MG63 (cell line): ENCODE measurements at regions not wholly inside any gene's neighbourhood (a gene's known extent, or its start where the extent isn't known, plus 50 kb on each side); places are given as distances from the start of the nearest gene placed in this dataset.

ENCODE experiments used
- DNase-seq: peaks from one replicate; pipeline ENCODE4 v3.0.0-alpha.2; 2020
- H3K27me3 ChIP-seq: fragments of 250-450 bp; sonication (Bioruptor Pico); 2 replicates; pipeline ENCODE4 v1.5.1; 2020; ENCODE audit warnings: mild to moderate bottlenecking, moderate library complexity
- H3K36me3 ChIP-seq: fragments of 250-450 bp; sonication (Bioruptor Pico); 2 replicates; pipeline ENCODE4 v1.5.1; 2020; ENCODE audit warnings: mild to moderate bottlenecking, moderate library complexity
- H3K4me3 ChIP-seq: fragments of 250-450 bp; sonication (Bioruptor Pico); 2 replicates; pipeline ENCODE4 v1.5.1; 2020; ENCODE audit warnings: mild to moderate bottlenecking, moderate library complexity
- H3K9me3 ChIP-seq: fragments of 250-450 bp; sonication (Bioruptor Pico); 2 replicates; pipeline ENCODE4 v1.5.1; 2020; ENCODE audit warnings: mild to moderate bottlenecking, moderate library complexity

DNA sequence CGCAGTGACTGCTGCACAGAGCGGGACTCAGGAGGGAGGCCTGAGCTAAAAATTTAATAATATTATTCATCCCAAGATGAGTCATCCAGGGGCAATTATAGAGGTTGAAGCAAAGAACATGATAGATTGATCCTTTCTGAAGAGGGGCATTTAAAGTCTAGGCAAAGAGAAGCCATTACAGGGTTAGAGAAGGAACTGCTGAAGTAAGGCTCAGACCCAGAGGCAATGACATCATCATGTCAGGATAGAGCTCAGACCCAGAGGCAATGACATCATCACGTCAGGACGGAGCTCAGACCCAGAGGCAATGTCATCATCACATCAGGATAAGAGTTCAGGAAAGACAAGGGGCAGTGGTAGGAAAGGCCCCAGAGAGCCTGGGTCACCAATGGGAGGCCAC, 184.0 kb downstream of the TMEM18 start:
- Histone ChIP-seq H3K4me3 (no peak overlapping the region), H3K27me3 (no peaks in the 10 kb centered on the region), H3K36me3 (no peaks in the 10 kb centered on the region), H3K9me3 (no peaks in the 10 kb centered on the region)
- no peak for DNase-seq

GRCh38 chr2:492178-492577, 185.0 kb downstream of the TMEM18 start:
- H3K27me3 ChIP-seq = no peaks in the 10 kb centered on the region
- H3K36me3 ChIP-seq = no peaks in the 10 kb centered on the region
- no peaks in the 10 kb centered on the region for H3K9me3 ChIP-seq
- no peak for DNase-seq
- H3K4me3 ChIP-seq = no peak overlapping the region

- no peak for DNase-seq
- Histone ChIP-seq H3K9me3 (no peaks in the 10 kb centered on the region), H3K4me3 (no peak overlapping the region), H3K36me3 (no peaks in the 10 kb centered on the region), H3K27me3 (no peaks in the 10 kb centered on the region)
These were observed 187.4 kb downstream of the TMEM18 start for GRCh38 chr2:489838-490237.

GRCh38 chr2:489084-489483, 188.1 kb downstream of the TMEM18 start:
- Histone ChIP-seq H3K9me3 (no peaks in the 10 kb centered on the region), H3K4me3 (no peak overlapping the region), H3K27me3 (no peaks in the 10 kb centered on the region), H3K36me3 (no peaks in the 10 kb centered on the region)
- no peak for DNase-seq

DNA sequence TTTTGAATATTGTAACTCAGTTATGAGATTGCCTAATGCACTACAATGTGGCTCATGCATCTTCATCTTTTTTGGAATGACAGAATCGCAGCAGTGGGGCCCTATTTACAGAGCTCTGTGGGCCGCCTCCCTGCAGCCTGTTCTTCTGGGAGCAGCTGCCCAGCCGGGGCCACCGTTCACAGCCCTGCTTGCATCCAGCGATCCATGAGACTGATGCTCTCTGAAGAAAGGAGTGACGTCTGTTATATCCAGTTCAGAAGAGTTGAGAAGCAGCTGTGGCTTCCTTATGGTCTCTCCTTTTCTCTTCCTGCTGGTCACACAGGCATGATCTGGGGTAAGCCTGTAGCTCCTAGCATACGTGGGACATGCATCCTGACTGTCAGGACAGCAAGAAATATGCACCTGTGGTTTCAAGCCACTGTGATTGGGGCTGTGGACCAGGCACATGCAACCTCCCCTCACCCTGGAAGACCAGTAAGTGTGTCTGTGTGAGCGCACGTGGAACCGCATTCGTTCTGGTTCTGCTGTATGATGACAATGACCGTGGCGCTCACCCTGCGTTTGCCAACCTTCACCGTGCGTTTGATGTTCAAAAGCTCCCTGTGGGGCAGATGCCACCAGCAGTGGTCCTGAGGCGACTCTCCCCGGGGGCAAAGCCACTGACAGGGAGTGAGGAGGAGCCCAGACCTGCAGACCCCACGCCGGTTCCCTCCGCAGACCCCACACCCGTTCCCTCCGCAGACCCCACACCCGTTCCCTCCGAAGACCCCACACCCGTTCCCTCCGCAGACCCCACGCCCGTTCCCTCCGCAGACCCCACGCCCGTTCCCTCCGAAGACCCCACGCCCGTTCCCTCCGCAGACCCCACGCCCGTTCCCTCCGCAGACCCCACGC, 189.8 kb downstream of the TMEM18 start:
- no peaks in the 10 kb centered on the region for H3K27me3 ChIP-seq
- no peak for DNase-seq
- H3K4me3 ChIP-seq = no peak overlapping the region
- no peaks in the 10 kb centered on the region for H3K9me3 ChIP-seq
- no peaks in the 10 kb centered on the region for H3K36me3 ChIP-seq

DNA sequence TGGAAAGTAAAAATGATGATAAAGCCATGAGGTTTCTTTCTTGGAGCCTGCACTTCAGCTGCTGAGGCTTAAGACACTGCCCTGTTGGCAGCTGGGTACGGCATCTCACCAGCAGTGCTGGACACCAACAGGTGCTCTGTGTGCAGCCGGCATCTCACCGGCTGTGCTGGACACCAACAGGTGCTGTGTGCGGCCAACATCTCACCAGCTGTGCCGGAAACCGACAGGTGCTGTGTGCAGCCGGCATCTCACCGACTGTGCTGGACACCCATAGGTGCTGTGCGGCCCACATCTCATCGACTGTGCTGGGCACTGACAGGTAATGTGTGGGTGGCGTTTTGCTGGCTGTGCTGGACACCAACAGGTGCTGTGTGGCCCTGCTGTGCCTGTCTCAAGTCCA, 190.8 kb downstream of the TMEM18 start:
- no peaks in the 10 kb centered on the region for H3K9me3 ChIP-seq
- no peak for DNase-seq
- H3K36me3 ChIP-seq = no peaks in the 10 kb centered on the region
- H3K27me3 ChIP-seq = no peaks in the 10 kb centered on the region
- no peak overlapping the region for H3K4me3 ChIP-seq

- Histone ChIP-seq H3K36me3 (no peaks in the 10 kb centered on the region), H3K4me3 (no peak overlapping the region), H3K9me3 (no peaks in the 10 kb centered on the region), H3K27me3 (no peaks in the 10 kb centered on the region)
- no peak for DNase-seq
These were observed 193.5 kb upstream of the ALKAL2 start for GRCh38 chr2:481388-481787.

- DNase-seq = no peak
These were observed 191.7 kb upstream of the ALKAL2 start for GRCh38 chr2:479490-480176.

GRCh38 chr2:479031-479430, 191.1 kb upstream of the ALKAL2 start:
- H3K9me3 ChIP-seq = no peaks in the 10 kb centered on the region
- no peaks in the 10 kb centered on the region for H3K27me3 ChIP-seq
- no peak overlapping the region for H3K4me3 ChIP-seq
- H3K36me3 ChIP-seq = no peaks in the 10 kb centered on the region
- DNase-seq = no peak

More at GRCh38 chr2:479490-480176, 191.7 kb upstream of the ALKAL2 start:
- Histone ChIP-seq H3K27me3 (no peaks in the 10 kb centered on the region), H3K36me3 (no peaks in the 10 kb centered on the region), H3K9me3 (no peaks in the 10 kb centered on the region), H3K4me3 (no peak overlapping the region)

GRCh38 chr2:471560-471959, 183.7 kb upstream of the ALKAL2 start:
- DNase-seq = no peak

GRCh38 chr2:469514-469913, 181.6 kb upstream of the ALKAL2 start:
- H3K4me3 ChIP-seq = no peak overlapping the region
- H3K9me3 ChIP-seq = no peaks in the 10 kb centered on the region
- H3K27me3 ChIP-seq = no peaks in the 10 kb centered on the region
- H3K36me3 ChIP-seq = no peaks in the 10 kb centered on the region
- DNase-seq = no peak

More at GRCh38 chr2:471560-471959, 183.7 kb upstream of the ALKAL2 start:
- Histone ChIP-seq H3K27me3 (no peaks in the 10 kb centered on the region), H3K36me3 (no peaks in the 10 kb centered on the region), H3K9me3 (no peaks in the 10 kb centered on the region), H3K4me3 (no peak overlapping the region)

DNA sequence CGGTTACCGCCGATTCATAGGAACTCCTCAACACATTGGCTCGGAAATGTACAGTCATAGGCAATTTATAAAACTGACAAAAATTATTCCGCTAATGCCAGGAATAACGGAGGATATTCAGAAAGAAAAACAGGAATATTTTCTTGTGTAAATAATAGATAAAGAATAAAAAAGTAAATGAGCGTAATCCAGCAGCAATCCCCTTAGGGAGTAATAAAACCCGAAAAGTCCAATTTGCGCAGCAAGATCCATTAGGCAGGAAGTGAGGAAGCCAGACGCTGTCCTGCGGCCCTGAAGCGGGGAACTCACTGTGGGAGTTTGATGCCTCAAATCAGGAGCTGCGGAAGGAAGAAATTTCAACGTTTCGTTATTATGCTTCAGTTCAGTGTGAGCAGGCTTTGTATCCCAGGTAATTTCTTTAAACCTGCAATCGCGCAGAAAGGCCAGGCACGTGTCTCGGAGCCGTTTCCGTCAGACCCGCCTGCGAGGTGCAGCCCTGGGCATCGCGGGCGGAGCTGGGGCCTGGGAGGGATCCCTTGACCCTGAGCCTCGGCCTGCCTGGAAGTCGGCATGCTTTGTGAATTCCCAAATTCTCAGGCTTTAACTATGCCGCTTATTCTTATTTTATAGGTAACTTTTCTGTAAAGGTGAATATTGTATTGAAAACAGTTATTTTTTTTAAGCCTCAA, 180.9 kb upstream of the ALKAL2 start:
- no peak for DNase-seq
- H3K4me3 ChIP-seq = no peak overlapping the region
- H3K36me3 ChIP-seq = no peaks in the 10 kb centered on the region
- no peaks in the 10 kb centered on the region for H3K9me3 ChIP-seq
- H3K27me3 ChIP-seq = no peaks in the 10 kb centered on the region

DNA sequence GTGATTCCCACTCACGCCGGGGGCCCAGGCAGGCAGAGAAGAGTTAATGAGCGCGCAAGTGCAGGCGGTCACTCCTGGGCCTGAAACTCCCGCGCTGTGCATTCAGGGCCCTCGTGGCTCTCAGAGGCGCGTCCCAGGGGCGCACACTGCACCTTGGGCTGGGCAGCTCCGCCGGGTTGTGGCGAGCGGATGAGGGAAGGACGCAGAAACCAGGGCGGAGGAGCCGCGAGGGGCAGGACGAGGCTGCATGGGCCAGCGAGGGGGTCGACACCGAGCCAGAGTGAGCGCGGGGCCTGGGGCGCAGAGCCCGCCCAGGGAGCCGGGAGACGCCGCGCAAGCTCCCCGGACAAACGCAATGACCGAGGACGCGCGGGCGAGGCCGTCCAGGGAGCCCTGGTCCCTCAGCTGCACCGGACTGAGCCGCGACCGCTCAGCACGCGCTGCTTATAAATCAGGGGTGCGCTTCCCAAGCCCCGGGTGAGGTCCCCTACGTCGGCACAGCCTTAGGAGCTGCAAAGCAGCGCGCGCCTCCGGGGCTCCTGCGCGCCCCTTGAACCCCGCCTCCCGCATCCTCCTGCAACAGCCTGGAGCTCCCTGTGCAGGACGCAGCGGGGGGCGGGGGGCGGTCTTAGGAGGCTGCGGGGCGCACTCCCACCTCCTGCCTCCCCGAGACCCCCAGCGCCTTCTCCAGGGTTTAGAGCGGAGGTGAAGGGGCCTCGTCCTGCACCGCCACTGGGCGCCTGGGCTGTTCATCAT, 180.2 kb upstream of the ALKAL2 start:
- Histone ChIP-seq H3K36me3 (no peaks in the 10 kb centered on the region), H3K9me3 (no peaks in the 10 kb centered on the region), H3K4me3 (no peak overlapping the region), H3K27me3 (no peaks in the 10 kb centered on the region)
- no peak for DNase-seq

DNA sequence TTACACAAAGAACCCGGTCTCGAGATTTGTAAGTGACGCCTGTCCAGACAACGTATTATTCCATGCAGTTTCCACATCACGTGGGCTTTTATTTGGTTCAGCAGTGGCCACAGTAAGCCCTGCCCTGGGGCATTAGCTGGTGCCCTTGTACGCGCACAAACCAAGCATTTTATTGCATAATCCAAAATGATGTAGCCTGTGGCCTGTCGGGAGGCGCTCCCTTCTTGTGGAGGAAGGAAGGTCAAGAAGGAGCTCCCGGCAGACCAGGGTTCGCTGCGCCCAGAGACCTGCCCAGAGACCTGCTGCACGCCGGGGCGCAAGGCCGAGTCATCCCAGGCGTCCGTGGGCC, 179.6 kb upstream of the ALKAL2 start:
- no peak for DNase-seq
- Histone ChIP-seq H3K27me3 (no peaks in the 10 kb centered on the region), H3K36me3 (no peaks in the 10 kb centered on the region), H3K9me3 (no peaks in the 10 kb centered on the region), H3K4me3 (no peak overlapping the region)

- DNase-seq = no peak
- H3K36me3 ChIP-seq = no peaks in the 10 kb centered on the region
- no peaks in the 10 kb centered on the region for H3K27me3 ChIP-seq
- no peaks in the 10 kb centered on the region for H3K9me3 ChIP-seq
- H3K4me3 ChIP-seq = no peak overlapping the region
These were observed 179.2 kb upstream of the ALKAL2 start for GRCh38 chr2:467101-467500.

- DNase-seq = no peak
- H3K27me3 ChIP-seq = no peaks in the 10 kb centered on the region; the same call in 1 of the 2 replicates
- no peaks in the 10 kb centered on the region for H3K36me3 ChIP-seq
- H3K4me3 ChIP-seq = no peak overlapping the region
- no peaks in the 10 kb centered on the region for H3K9me3 ChIP-seq
These were observed 176.8 kb upstream of the ALKAL2 start for GRCh38 chr2:464562-465309.
